MM.1S (cell line): ENCODE measurements at regions not wholly inside any gene's neighbourhood (a gene's known extent, or its start where the extent isn't known, plus 50 kb on each side); places are given as distances from the start of the nearest gene placed in this dataset.

Experiments used
- DNase-seq: peaks from one replicate; pipeline ENCODE4 v3.0.0-alpha.2; 2015
- H2AFZ ChIP-seq: fragments of 300-600 bp; sonication (generic); 2 replicates; pipeline ENCODE4 v1.6.0; 2016; ENCODE audit warnings: antibody characterized with exemption, low read length
- H3F3A ChIP-seq: fragments of 300-600 bp; sonication (generic); 2 replicates; pipeline ENCODE4 v1.6.1; 2016; ENCODE audit warnings: mild to moderate bottlenecking, antibody characterized with exemption, low read length, moderate library complexity, mixed read lengths; ENCODE audit not compliant: insufficient read depth
- H3K27ac ChIP-seq: fragments of 300-600 bp; sonication (generic); 2 replicates; pipeline ENCODE4 v1.5.1; 2016; ENCODE audit warnings: mild to moderate bottlenecking, low read length
- H3K27me3 ChIP-seq: fragments of 300-600 bp; sonication (generic); replicated peaks from 2 replicates; pipeline ENCODE4 v1.6.0; 2016; ENCODE audit warnings: low read length; ENCODE audit not compliant: insufficient read depth
- H3K36me3 ChIP-seq: fragments of 300-600 bp; sonication (generic); replicated peaks from 2 replicates; pipeline ENCODE4 v1.6.1; 2016; ENCODE audit warnings: mild to moderate bottlenecking, low read length, mixed read lengths; ENCODE audit not compliant: insufficient read depth
- H3K4me1 ChIP-seq: fragments of 300-600 bp; sonication (generic); 2 replicates; pipeline ENCODE4 v1.6.1; 2016; ENCODE audit warnings: low read length, mixed read lengths
- H3K4me2 ChIP-seq: fragments of 300-600 bp; sonication (generic); 2 replicates; pipeline ENCODE4 v1.6.0; 2016; ENCODE audit warnings: low read depth, low read length
- H3K4me3 ChIP-seq: fragments of 300-600 bp; sonication (generic); 2 replicates; pipeline ENCODE4 v1.5.1; 2016; ENCODE audit warnings: low read length, mixed read lengths
- H3K79me2 ChIP-seq: fragments of 300-600 bp; sonication (generic); 2 replicates; pipeline ENCODE4 v1.6.1; 2016; ENCODE audit warnings: mixed run types, low read length, mixed read lengths
- H3K9ac ChIP-seq: fragments of 300-600 bp; sonication (generic); 2 replicates; pipeline ENCODE4 v1.6.1; 2016; ENCODE audit warnings: low read length, mixed read lengths
- H3K9me2 ChIP-seq: fragments of 300-600 bp; sonication (generic); replicated peaks from 2 replicates; pipeline ENCODE4 v1.6.1; 2016; ENCODE audit warnings: mild to moderate bottlenecking, low read length, mixed read lengths; ENCODE audit not compliant: insufficient read depth
- H3K9me3 ChIP-seq: fragments of 300-600 bp; sonication (generic); replicated peaks from 2 replicates; pipeline ENCODE4 v1.6.1; 2016; ENCODE audit warnings: mild to moderate bottlenecking, low read length, mixed read lengths; ENCODE audit not compliant: insufficient read depth
- H4K20me1 ChIP-seq: fragments of 300-600 bp; sonication (generic); 2 replicates; pipeline ENCODE4 v1.6.1; 2016; ENCODE audit warnings: mild to moderate bottlenecking, low read length, moderate library complexity, mixed read lengths; ENCODE audit not compliant: insufficient read depth
- CTCF ChIP-seq: fragments of 300-600 bp; sonication (generic); IDR thresholded peaks from 2 replicates; pipeline ENCODE4 v1.5.1; 2016; ENCODE audit warnings: antibody characterized with exemption, low read length, mixed read lengths
- EZH2 ChIP-seq: fragments of 300-600 bp; sonication (generic); optimal IDR thresholded peaks from 2 replicates; pipeline ENCODE3; 2017; ENCODE audit warnings: low read depth, mild to moderate bottlenecking, antibody characterized with exemption, low read length, mixed read lengths
- EZH2phosphoT487 ChIP-seq: fragments of 300-600 bp; sonication (generic); IDR thresholded peaks from 2 replicates; pipeline ENCODE4 v1.6.1; 2018; ENCODE audit warnings: antibody characterized with exemption, low read length

- DNase-seq = no peak
- TF ChIP-seq CTCF (no peak), EZH2 (no peak), EZH2phosphoT487 (no peak)
- Histone ChIP-seq H4K20me1 (no peaks in the 10 kb centered on the region), H3K4me2 (no peak overlapping the region), H3K9me2 (no peaks in the 10 kb centered on the region), H3K27me3 (no peaks in the 10 kb centered on the region), H3K27ac (no peak overlapping the region), H3K36me3 (no peaks in the 10 kb centered on the region), H2AFZ (no peak overlapping the region), H3K9me3 (no peaks in the 10 kb centered on the region), H3K79me2 (no peaks in the 10 kb centered on the region), H3K4me3 (no peak overlapping the region), H3F3A (no peaks in the 10 kb centered on the region), H3K9ac (no peak overlapping the region), H3K4me1 (no peaks in the 10 kb centered on the region)
Observed at GRCh38 chr2:122157158-122157557, 401.7 kb downstream of the TSN start.

- no peak for DNase-seq
- Histone ChIP-seq H4K20me1 (no peaks in the 10 kb centered on the region), H3K4me3 (no peak overlapping the region), H3K9ac (no peak overlapping the region), H2AFZ (no peak overlapping the region), H3K4me1 (no peaks in the 10 kb centered on the region), H3K4me2 (no peak overlapping the region), H3K9me2 (no peaks in the 10 kb centered on the region), H3K9me3 (no peaks in the 10 kb centered on the region), H3K27me3 (no peaks in the 10 kb centered on the region), H3F3A (no peaks in the 10 kb centered on the region), H3K79me2 (no peaks in the 10 kb centered on the region), H3K27ac (no peak overlapping the region), H3K36me3 (no peaks in the 10 kb centered on the region)
- TF ChIP-seq EZH2phosphoT487 (no peak), EZH2 (no peak), CTCF (no peak)
Observed at GRCh38 chr2:122163617-122164016, 408.2 kb downstream of the TSN start.

GRCh38 chr2:122164964-122165363 is 409.5 kb downstream of the TSN start:
- TF ChIP-seq EZH2phosphoT487 = no peak
- TF ChIP-seq EZH2 = no peak
- TF ChIP-seq CTCF = no peak
- DNase-seq = no peak

GRCh38 chr2:122166820-122167219 is 411.4 kb downstream of the TSN start:
- Histone ChIP-seq H3K4me3 (no peak overlapping the region), H3K9me3 (no peaks in the 10 kb centered on the region), H4K20me1 (no peaks in the 10 kb centered on the region), H3K79me2 (no peaks in the 10 kb centered on the region), H3K9me2 (no peaks in the 10 kb centered on the region), H3K27ac (no peak overlapping the region), H3K4me1 (no peaks in the 10 kb centered on the region), H3F3A (no peaks in the 10 kb centered on the region), H3K4me2 (no peak overlapping the region), H2AFZ (no peak overlapping the region), H3K9ac (no peak overlapping the region), H3K27me3 (no peaks in the 10 kb centered on the region), H3K36me3 (no peaks in the 10 kb centered on the region)
- TF ChIP-seq CTCF = no peak
- no peak for TF ChIP-seq EZH2
- TF ChIP-seq EZH2phosphoT487 = no peak
- DNase-seq = no peak

More at GRCh38 chr2:122164964-122165363, 409.5 kb downstream of the TSN start:
- Histone ChIP-seq H3K4me3 (no peak overlapping the region), H3K4me2 (no peak overlapping the region), H3K4me1 (no peaks in the 10 kb centered on the region), H3K9me3 (no peaks in the 10 kb centered on the region), H2AFZ (no peak overlapping the region), H3K9ac (no peak overlapping the region), H3K27me3 (no peaks in the 10 kb centered on the region), H3K27ac (no peak overlapping the region), H3F3A (no peaks in the 10 kb centered on the region), H3K36me3 (no peaks in the 10 kb centered on the region), H3K9me2 (no peaks in the 10 kb centered on the region), H4K20me1 (no peaks in the 10 kb centered on the region), H3K79me2 (no peaks in the 10 kb centered on the region)
